ENCODE measurements at regions not wholly inside any gene's neighbourhood (a gene's known extent, or its start where the extent isn't known, plus 50 kb on each side); places are given as distances from the start of the nearest gene placed in this dataset.
A peak's percentile ranks its signal among the peaks of the same experiment; 100 is the strongest.

DNA sequence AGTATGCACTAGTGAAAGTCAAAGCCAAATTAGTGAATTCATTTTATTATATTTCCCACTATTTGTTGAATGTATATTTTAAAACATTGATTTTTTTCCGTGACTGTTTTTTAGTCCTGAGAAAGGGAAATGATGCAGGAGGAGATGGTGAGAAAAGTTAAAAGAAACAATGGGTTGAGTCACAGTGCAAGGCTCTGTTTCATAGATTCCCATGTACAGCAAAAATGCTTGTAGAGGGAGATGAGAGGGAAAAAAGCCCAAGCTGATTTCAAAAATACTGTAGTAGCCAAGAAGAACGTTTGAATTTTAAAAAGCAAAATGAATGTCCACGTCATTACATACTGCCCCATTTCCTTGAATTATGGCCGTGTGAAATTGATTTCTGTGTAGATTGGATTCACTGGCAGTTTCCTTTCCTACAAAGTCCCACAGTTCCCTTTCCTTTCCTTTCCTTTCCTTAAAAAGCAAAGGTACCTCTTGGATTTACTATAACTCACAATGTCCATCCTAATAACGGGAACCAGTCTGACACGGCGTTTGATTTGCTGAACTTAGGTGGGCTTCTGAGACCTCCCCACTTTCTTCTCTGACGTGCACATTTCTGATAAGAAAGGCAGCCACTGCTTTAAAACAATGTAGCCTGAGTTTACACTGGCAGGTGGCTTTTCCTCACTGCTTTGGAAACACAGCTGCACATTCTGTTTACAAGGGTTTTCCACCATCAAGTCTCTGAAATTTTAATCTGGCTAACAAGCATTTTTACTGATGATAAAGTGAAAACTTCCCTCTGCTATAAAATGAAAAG is 63.7 kb downstream of the SPCS3 start:
- DNase-seq (ENCODE audit: low spot score) = no peak

DNA sequence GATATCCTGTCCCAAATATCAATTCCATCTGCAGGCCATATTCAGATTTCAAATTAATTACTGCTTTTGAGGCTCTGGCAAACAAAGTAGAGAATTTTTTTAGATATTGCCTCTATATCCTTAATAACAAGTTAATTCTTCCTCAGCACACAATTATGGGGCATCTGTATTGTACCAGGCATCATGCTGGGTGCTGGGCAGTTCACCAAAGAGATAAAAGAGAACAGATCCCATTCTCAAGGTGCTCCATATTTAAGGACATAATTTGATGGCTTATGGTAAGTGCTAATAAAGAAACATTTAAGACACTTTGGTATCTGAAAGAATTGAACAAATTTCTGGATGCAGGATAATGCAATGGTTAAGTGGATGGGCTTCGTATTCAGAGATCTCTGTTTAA is 65.8 kb downstream of the SPCS3 start:
- DNase-seq (ENCODE audit: low spot score) = no peak

DNA sequence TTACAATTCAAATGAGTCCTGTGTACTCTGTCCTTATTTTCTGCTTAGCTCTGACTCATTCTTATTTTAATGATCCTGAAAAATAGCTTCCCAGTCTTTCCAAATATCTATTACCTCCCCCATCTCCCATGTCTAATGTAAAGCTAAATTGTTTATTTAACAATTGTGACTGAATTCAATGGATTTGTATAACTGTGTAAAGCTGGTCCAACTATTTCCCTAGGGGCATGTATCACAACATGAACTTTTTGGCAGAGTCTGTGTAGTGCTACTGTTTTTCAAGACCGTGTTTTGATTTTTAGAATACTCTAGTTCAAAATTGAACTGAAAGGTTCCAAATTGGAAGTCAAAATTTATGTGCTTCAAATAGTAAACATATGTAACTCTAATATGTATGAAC is 67.8 kb downstream of the SPCS3 start:
- DNase-seq (ENCODE audit: low spot score) = no peak

DNA sequence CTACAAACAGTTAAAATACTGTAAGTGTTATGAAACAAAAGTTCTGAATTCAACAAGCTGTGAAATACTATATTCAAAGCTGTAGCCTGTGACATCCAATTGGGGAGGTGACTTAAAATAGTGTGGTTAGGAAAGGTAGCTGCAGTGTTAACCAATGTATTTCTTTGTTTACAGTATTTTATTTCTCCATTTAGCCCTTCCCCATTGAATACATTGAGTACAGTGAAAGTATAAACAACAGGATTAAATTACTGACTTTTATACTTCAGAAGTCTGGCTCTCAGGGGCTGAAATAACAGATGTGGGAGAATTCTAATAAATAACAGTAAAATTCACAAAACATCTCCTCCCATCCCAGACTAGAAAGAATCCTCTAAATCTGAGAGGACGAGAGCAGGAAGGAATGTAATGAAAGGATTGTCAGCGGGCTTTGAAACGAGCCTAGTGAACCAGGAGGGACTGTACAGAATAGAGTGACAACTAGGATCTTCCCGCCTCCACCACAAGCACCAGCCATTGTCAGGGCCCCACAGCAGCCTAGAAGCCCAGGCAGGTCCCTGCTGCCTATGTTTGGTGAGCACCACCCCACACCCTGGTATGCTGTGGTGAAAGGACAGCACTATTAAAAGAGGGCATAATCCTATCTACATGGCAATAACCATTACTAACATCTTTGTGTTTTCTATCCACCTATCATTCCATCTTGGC is 73.7 kb downstream of the SPCS3 start:
- DNase-seq (ENCODE audit: low spot score) = no peak

DNA sequence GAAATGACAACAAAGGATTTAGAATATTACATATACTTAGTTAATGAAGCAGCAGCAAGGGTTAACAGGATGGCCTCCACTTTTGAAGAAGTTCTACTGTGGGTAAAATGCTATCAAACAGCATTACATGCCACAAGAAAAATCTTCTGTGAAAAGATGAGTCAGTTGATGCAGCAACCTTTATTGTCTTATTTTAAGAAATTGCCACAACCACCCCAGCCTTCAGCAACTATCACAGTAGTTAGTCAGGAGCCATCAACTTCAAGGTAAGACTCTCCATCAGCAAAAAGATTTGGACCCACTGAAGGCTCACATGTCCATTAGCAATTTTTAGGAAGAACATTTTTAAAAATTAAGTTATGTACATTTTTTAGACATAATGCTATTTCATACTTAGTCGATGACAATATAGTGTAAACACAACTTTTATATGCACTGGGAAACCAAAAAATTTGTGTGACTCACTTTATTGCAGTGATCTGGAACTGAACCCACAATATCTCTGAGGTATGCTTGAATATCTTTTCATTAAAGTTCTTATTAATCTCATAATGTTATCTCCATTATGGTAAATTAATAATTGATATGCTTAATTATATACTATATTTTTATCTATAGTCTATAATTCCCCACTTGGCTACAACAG is 81.2 kb downstream of the SPCS3 start:
- no peak for DNase-seq (ENCODE audit: low spot score)

DNA sequence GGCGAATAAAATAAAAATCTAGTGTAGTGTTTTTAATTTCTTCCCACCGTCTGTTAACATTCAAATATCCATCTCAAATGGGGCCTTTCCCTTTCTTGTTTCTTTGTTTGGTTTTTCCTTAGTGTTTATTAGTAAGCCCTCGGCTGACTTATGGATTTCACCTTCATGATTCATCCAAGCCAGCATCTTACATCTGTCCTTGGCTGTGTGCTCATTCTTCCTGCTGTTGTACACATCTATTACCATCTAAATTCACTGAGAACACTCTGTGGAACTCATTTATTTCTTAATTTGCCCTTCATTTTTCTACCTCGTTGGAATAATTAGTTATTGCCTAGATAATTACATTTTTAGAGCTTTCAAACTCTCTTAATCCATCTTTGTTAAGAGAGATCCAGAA is 84.9 kb downstream of the SPCS3 start:
- no peak for DNase-seq (ENCODE audit: low spot score)

DNA sequence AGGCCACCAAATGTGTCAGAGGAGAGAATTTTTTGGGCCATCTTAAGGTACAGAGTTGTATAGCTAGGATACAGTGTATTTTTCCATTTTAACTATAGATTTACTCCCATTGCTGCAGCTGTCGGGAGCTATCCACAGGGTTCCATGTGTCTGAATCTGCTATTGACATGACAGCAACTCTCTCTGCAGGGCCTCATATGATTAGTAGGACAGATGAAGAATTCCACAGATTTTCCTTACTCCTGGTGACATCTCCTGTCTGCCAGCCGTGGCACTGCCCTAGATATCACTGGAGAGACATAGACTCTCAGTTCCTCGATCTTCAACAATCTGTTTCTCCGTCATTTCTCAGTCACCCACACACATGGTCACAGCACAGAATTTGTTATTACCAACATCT is 86.5 kb downstream of the SPCS3 start:
- no peak for DNase-seq (ENCODE audit: low spot score)

DNA sequence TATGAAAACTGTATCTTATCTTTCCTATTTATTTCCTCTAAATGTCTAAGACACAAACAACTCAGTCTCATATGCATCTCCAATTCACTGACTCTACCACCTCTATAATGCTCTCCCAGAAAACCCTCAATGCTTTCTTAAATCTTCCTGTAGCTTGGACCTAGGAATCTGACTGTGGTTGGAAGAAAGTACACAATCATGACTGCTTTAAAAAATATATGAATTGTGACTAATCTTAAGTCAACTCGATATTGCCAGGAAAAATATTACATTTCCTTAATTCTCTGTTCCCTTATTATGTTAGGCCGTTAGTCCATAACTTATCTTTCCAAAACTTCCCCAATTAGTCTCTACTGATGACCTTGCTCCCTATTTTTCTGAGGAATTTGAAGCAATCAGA is 87.0 kb downstream of the SPCS3 start:
- DNase-seq (ENCODE audit: low spot score) = no peak

DNA sequence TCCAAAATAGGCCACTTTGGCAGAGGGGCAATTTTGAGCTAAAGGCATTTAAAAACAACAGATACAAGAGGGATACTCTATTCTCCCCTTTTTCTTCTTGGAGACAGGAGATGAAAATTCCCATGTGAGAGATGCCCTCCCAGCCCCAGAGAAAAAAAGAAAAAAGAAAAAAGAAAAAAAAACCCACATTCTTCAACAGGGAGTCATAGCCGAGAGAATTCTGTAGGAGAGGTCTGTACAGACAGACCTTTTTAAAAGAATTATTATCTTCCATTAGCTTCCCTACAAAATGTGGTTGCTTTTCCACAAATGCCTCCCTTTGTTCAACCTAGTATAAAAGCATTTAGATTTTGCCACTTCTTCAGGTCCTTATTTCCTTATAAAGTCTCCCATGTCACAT is 89.9 kb downstream of the SPCS3 start:
- no peak for DNase-seq (ENCODE audit: low spot score)

DNA sequence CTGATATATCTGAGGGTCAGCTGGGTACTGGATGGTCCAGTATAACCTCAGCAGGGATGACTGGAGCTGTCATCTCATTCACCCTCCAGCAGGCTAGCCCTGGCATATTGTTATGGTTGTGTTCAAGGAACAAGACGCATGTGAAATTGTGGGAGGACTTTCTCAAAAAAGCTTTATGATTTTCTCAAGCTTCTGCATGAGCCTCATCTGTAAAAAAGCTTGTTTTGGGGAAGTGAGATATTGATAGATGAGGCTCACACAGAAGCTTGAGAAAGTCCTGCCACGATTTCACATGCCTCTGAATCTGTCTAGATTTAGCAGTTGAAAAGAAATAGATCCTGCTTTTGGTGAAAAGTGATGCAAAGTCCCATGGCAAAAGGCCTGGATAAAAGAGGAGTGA is 93.4 kb downstream of the SPCS3 start:
- no peak for DNase-seq (ENCODE audit: low spot score)

DNA sequence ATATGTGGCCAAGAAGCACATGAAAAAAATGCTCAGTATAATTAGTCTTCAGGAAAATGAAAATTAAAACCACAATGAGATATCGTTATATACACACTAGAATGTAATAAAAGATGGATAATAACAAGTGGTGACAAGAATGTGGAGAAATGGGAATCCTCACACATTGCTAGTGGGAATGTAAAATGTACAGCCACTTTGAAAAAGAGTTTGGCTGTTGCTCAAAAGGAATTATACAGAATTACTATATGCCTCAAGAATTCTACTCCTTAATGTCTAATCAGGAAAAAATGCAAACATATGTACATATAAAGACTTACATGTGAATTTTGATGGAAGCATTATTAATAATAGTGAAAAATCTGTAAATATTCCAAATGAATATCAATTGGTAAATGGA is 102.2 kb downstream of the SPCS3 start:
- DNase-seq (ENCODE audit: low spot score) = no peak

DNA sequence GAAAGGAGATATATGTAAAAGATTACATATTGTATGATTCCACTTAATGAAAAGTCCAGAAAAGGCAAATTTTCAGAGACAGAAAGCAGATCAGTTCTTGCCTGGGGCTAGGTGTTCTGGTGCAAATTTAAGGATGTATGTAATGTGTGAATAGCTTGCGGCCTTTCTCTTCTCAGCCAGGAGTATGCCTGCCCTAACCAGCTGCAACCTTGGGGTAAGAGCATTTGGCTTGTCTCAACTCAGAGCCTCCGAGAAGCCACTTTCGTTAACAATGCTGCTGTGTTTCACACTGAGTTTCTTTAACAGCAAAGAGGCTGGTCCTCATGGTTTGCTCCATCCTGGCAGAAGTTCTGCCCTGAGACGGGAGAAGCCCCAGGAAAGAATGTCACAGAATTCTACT is 102.7 kb downstream of the SPCS3 start:
- DNase-seq (ENCODE audit: low spot score) = peak; percentile 22

DNA sequence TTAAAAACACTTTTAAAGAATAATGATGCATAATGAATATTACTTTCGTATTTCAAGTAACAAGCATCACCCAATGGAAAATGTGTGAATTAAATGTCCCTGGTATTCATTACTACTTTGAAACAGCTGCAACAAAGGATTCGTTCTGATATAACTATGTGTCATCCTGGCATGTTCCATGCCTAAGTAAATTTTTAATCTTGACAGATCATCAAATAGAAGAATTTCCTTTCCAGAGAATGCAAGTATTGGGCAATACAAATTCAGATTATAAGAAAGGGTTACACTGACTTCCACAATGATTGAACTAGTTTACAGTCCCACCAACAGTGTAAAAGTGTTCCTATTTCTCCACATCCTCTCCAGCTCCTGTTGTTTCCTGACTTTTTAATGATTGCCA is 105.3 kb downstream of the SPCS3 start:
- no peak for DNase-seq (ENCODE audit: low spot score)

DNA sequence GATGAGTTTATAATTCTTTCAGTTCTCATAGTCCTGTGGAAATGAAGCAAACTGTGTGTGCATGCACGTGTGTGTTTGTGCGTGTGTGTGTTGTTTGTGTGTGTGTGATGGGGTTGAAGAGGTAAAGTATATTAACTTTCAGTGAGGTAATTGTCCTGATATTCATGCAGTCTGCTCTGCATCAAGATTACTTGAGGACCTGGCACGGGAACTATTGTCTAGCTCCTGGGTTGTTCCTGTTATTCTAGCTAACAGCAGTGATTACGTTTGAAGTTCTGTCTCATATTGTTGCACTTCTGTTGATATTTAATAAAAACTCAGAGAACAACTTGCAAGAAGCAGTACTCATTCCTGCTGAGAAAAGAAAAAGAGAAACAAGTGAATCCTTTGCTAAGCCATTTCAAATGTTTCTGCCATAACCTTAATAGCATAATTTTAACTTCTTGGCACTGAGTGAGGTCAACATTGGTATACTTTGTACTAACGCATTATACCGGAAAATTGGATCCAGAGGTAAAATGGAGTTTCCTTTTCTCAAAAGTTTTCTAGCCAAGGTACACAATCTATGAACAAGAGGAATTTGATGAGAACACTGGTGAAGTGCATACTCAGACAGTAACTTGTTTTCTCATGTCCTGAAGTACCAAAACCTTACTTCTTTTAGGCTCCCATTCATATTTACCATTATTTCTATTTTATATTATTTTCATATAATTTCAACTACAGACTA is 113.2 kb downstream of the SPCS3 start:
- no peak for DNase-seq (ENCODE audit: low spot score)

DNA sequence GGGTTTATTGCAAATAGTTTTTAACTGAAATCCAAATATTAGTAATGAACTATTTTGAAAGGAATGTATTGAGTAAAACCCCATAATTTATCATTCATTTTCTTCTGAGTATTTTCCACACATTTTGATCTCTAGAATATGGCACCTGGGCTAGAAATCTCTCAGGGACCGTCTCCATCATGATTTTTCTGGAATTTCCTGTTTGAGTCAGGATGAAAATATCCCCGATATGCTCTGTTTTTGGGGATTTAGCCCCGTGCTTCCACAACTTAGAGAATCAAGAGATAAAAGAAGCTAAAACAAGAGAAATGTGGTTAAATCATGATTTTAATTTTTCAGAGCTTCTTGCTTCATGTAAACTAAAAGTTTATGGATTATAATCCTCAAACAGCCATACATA is 114.2 kb downstream of the SPCS3 start:
- no peak for DNase-seq (ENCODE audit: low spot score)

DNA sequence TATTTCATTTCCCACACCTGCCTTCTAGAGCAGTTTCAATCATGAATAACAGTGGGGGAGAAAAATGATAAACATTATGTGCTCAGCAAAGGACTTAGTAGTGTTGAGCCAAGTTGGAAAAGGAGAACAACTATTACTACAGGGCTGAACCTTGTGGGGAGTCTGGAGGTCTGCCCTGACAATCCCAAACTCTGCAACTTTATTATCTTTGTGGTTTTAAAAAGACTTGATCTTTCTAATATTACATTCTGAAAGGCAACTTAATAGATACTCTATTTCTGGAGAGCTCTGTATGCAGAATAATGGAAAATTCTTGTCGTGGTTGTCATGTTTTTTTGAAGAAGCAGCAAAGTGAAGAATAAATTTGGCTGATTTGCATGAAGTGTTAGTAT is 116.1 kb downstream of the SPCS3 start:
- DNase-seq (ENCODE audit: low spot score) = no peak

DNA sequence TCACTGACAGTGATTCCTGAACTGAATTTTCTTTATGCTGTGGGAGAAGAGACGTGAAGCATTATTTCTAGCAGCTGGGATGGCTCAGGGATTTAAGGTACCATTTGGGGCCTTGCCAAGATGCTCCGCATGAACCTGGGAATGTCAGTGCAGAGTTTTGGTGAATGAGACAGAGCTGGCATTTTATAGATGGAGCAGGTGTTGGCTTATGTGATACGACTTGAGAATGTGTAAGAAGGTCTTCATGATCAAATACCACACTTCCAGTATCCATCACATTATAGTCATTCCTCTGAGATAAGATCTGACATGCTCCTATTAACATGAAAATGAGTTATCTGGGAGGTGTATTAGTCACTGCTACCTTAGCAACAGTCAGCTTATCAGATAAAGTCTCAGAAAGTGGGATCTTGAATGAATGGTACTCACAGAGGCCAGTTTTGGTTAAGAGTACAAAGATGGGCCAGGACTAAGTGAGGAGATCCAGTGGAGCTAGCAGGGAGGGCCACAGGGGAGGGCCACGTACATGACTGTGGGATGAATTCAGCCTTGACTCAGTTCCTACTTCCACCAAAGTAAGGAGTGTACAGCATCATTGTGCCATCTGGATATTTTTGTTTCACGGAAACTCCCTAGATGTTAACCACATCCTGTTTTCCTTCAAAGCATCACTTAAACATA is 116.7 kb downstream of the SPCS3 start:
- no peak for DNase-seq (ENCODE audit: low spot score)

DNA sequence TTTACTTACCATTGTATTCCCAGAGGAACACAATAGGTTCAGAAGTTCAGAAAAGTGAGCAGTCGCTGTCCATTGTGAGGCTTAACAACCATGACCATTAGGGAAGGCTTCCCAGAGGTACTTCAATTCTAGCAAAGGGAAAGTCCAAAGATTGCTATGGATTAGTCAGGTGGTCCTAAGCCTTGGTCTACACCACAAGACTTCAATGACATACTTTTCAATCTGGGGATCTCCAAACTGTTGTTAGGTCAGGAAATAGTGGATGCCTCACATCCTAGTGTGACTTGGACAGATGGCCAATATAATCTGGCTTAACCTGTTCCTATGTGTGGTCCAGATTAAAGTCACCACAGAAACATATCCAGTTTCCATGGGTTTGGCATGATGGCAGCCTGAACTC is 118.0 kb downstream of the SPCS3 start:
- DNase-seq (ENCODE audit: low spot score) = no peak

DNA sequence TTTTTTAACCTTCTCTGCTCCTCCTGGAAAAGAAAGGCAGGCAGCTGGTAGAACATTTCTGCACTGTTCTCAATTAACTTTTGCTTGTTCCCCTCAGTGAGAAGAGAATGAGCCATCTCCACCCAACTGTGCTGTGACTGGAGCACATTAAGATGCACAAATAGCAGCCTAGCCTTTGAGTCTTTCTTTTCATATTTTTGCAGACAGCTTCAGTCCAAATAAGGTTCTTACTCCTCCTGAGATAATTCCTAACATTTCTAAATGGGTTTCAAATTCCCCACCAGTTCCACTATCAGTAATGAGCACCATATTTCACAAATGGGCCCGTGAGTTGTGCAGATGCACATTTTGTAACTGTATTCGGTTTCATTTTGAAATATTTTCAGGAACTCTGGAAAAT is 118.6 kb downstream of the SPCS3 start:
- no peak for DNase-seq (ENCODE audit: low spot score)

DNA sequence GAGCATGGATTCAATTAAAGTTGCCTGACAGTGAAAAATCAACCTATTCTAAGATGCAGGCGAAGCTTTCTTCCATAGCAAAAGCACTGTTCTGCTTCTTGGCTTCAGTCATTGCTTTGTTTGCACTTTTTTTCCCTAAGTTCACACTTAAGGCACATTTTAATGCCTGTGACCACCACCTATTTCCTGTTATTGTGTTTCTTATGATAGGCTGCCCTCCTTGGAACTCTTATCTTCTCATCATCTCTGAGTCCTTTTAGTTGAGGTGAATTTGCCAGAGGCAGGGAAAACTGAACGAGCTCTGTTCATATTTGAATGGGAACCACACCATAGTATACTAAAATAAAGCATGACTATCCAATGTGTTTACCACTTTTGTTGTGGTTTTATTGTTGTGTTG is 119.8 kb downstream of the SPCS3 start:
- DNase-seq (ENCODE audit: low spot score) = no peak

DNA sequence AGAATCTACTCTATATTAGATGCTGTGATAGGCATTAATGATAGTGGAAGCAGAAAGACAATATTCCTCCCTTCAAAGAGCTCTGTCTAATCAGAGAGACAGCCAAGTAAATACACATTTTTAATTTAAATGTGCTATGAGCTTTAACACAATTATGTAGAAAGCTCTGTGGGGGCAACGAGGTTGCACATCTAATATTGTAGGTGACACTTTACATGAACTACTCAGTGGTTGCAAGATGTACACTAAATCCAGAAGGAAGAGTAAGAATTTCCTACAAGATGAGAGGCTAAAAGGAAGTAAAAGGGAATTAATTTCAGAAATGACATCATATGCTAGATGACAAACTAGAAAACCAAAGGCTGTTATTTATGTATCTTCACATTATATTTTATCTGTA is 120.9 kb downstream of the SPCS3 start:
- DNase-seq (ENCODE audit: low spot score) = no peak

DNA sequence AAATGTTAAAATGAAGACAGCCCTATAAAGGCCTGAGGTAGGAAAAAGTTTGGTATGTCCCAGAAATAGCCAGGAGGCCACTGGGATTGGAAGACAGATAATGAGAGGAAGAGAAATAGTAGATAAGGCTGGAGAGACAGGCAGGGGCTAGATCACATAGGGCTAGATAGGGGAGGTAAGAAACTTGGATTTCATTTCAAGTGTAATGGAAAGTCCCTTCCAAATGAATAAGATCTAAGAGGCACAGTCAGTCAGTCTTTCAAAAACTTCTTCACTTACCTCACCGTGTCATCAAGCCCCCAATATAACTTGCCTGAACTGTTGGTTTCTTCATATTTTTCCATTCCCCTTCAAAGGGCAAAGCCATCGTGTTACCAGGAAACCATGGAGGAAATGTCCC is 121.8 kb downstream of the SPCS3 start:
- no peak for DNase-seq (ENCODE audit: low spot score)

All from globus pallidus (tissue), 1 donor.